ENCODE measurements at regions not wholly inside any gene's neighbourhood (a gene's known extent, or its start where the extent isn't known, plus 50 kb on each side); places are given as distances from the start of the nearest gene placed in this dataset.

- no peak for TF ChIP-seq CTCF (IDR thresholded peaks at IDR 0.05; ENCODE audit: low read depth, low read length)
- H3K4me3 ChIP-seq (replicated peaks in 1 of 2; ENCODE audit: low read depth in 2 of 2, low read length in 2 of 2): no peak overlapping the region
- DNase-seq (ENCODE audit: low read depth in 2 of 2): no peak
Observed at GRCh38 chr15:85860394-85861161, 65.9 kb upstream of the KLHL25 start.

- peak; percentile 60 to 65 for DNase-seq (ENCODE audit: low read depth in 2 of 2)
Observed at GRCh38 chr15:85865070-85865684, 70.5 kb upstream of the KLHL25 start.

GRCh38 chr15:85867250-85867649 is 72.5 kb upstream of the KLHL25 start:
- H3K4me3 ChIP-seq (replicated peaks in 1 of 2; ENCODE audit: low read depth in 2 of 2, low read length in 2 of 2): no peak overlapping the region
- no peak for TF ChIP-seq CTCF (IDR thresholded peaks at IDR 0.05; ENCODE audit: low read depth, low read length)
- no peak for DNase-seq (ENCODE audit: low read depth in 2 of 2)

More at GRCh38 chr15:85865070-85865684, 70.5 kb upstream of the KLHL25 start:
- TF ChIP-seq CTCF (IDR thresholded peaks at IDR 0.05; ENCODE audit: low read depth, low read length): peak; percentile 65
- H3K4me3 ChIP-seq (replicated peaks in 1 of 2; ENCODE audit: low read depth in 2 of 2, low read length in 2 of 2): no peak overlapping the region

GRCh38 chr15:85869124-85869523 is 74.4 kb upstream of the KLHL25 start:
- DNase-seq (ENCODE audit: low read depth in 2 of 2): no peak
- no peak for TF ChIP-seq CTCF (IDR thresholded peaks at IDR 0.05; ENCODE audit: low read depth, low read length)
- H3K4me3 ChIP-seq (replicated peaks in 1 of 2; ENCODE audit: low read depth in 2 of 2, low read length in 2 of 2): no peak overlapping the region

GRCh38 chr15:85870216-85871014 is 75.7 kb upstream of the KLHL25 start:
- DNase-seq (ENCODE audit: low read depth in 2 of 2): no peak
- TF ChIP-seq CTCF (IDR thresholded peaks at IDR 0.05; ENCODE audit: low read depth, low read length): no peak
- H3K4me3 ChIP-seq (replicated peaks in 1 of 2; ENCODE audit: low read depth in 2 of 2, low read length in 2 of 2): no peak overlapping the region

- no peak for DNase-seq (ENCODE audit: low read depth in 2 of 2)
- no peak overlapping the region for H3K4me3 ChIP-seq (replicated peaks in 1 of 2; ENCODE audit: low read depth in 2 of 2, low read length in 2 of 2)
- no peak for TF ChIP-seq CTCF (IDR thresholded peaks at IDR 0.05; ENCODE audit: low read depth, low read length)
Observed at GRCh38 chr15:85871545-85871944, 76.8 kb upstream of the KLHL25 start.
